HCT116 (cell line): ENCODE measurements at regions not wholly inside any gene's neighbourhood (a gene's known extent, or its start where the extent isn't known, plus 50 kb on each side); places are given as distances from the start of the nearest gene placed in this dataset.

Experiments used
- ATAC-seq: fragments of 200-7000 bp; cut with Tn5 transposase; 2 replicates; pipeline ENCODE4 v1.9.1; 2020; ENCODE audit warnings: mild to moderate bottlenecking, moderate library complexity
- BruUV-seq: library from RNA; stranded (reverse); fragments of 400-500 nt; replicated peaks from 2 replicates; lab custom pipeline; 2021; lab: Mats Ljungman, UMichigan
- CTCF ChIA-PET: fragments of 300-600 bp; sonication (Branson Sonifier 250); formaldehyde crosslinking; loops from one replicate; lab custom pipeline; 2021; ENCODE audit warnings: antibody characterized with exemption; lab: Charles Lee
- POLR2A ChIA-PET: fragments of 300-600, 350-600 bp; sonication (Branson Sonifier 250); formaldehyde crosslinking; loops from one replicate; lab custom pipeline; 2021; ENCODE audit warnings: antibody characterized with exemption; lab: Charles Lee
- RAD21 ChIA-PET, 2 experiments: fragments of 300-600 bp; sonication (Branson Sonifier 250); formaldehyde crosslinking; loops; one replicate each; lab custom pipeline; 2023; ENCODE audit warnings: low total read pairs in 2 of 2; ENCODE audit not compliant: uncharacterized antibody in 2 of 2, unreplicated experiment in 2 of 2, low non-redundant PET in 1 of 2; lab: Charles Lee
- DNase-seq: peaks from one replicate; pipeline ENCODE4 v3.0.0-alpha.2; 2010; ENCODE audit warnings: low read depth, low spot score
- H2AFZ ChIP-seq: fragments of 200-600 bp; shearing (Covaris generic), sonication (generic); 2 replicates; pipeline ENCODE4 v1.6.1; 2017; ENCODE audit warnings: low read depth, mixed run types, mixed read lengths, antibody characterized with exemption, low read length; ENCODE audit not compliant: poor library complexity, severe bottlenecking
- H3K27ac ChIP-seq: 2 replicates; pipeline ENCODE4 v1.5.1; 2012; ENCODE audit warnings: low read depth, low read length
- H3K27me3 ChIP-seq: fragments of 200-600 bp; sonication (generic); 2 replicates; pipeline ENCODE4 v1.6.1; 2016; ENCODE audit warnings: mixed run types, low read length, mixed read lengths; ENCODE audit not compliant: insufficient read depth
- H3K36me3 ChIP-seq, 2 experiments: fragments of 200-500 bp in 1 of 2; fragments of 200-600 bp in 1 of 2; sonication (Bioruptor generic) in 1 of 2; sonication (generic) in 1 of 2; 2 replicates each; pipeline versions ENCODE4 v1.5.1 to v1.6.1; 2014 to 2016; ENCODE audit warnings: low read length in 2 of 2, inconsistent platforms in 1 of 2, mixed read lengths in 1 of 2, mixed run types in 1 of 2; ENCODE audit not compliant: insufficient read depth in 2 of 2, control insufficient read depth in 1 of 2
- H3K4me1 ChIP-seq, 2 experiments: fragments of 200-600 bp in 1 of 2; sonication (generic) in 1 of 2; 2 replicates each; pipeline versions ENCODE4 v1.5.1 to v1.6.1; 2012 to 2017; ENCODE audit warnings: low read length in 2 of 2, inconsistent platforms in 1 of 2, mild to moderate bottlenecking in 1 of 2, mixed read lengths in 1 of 2, mixed run types in 1 of 2, moderate library complexity in 1 of 2; ENCODE audit not compliant: insufficient read depth in 2 of 2, control insufficient read depth in 1 of 2
- H3K4me2 ChIP-seq: fragments of 200-600 bp; sonication (generic); 2 replicates; pipeline ENCODE4 v1.6.1; 2017; ENCODE audit warnings: mixed run types, low read length, mixed read lengths
- H3K4me3 ChIP-seq, 2 experiments: fragments of 200-600 bp in 1 of 2; sonication (generic) in 1 of 2; replicated peaks in 1 of 2; 2 replicates each; pipeline ENCODE4 v1.5.1; 2011 to 2016; ENCODE audit warnings: low read length in 2 of 2, control low read depth in 1 of 2, low read depth in 1 of 2, mild to moderate bottlenecking in 1 of 2, mixed read lengths in 1 of 2, mixed run types in 1 of 2
- H3K79me2 ChIP-seq: fragments of 200-600 bp; sonication (generic); 2 replicates; pipeline ENCODE4 v1.6.1; 2017; ENCODE audit warnings: mild to moderate bottlenecking, mixed run types, low read length, moderate library complexity, mixed read lengths; ENCODE audit not compliant: insufficient read depth
- H3K9ac ChIP-seq: fragments of 200-600 bp; sonication (generic); 2 replicates; pipeline ENCODE4 v1.6.1; 2016; ENCODE audit warnings: low read length, mixed read lengths
- H3K9me2 ChIP-seq: fragments of 200-600 bp; sonication (generic), shearing (Covaris generic); 2 replicates; pipeline ENCODE4 v1.6.1; 2017; ENCODE audit warnings: mixed run types, mild to moderate bottlenecking, moderate library complexity; ENCODE audit not compliant: insufficient read depth
- H3K9me3 ChIP-seq, 2 experiments: fragments of 200-500 bp in 1 of 2; fragments of 200-600 bp in 1 of 2; sonication (Bioruptor generic) in 1 of 2; sonication (generic) in 1 of 2; 2 replicates each; pipeline ENCODE4 v1.6.1; 2014 to 2017; ENCODE audit warnings: low read length in 2 of 2, mixed read lengths in 2 of 2, inconsistent platforms in 1 of 2, low read depth in 1 of 2, mild to moderate bottlenecking in 1 of 2, mixed run types in 1 of 2, moderate library complexity in 1 of 2; ENCODE audit not compliant: control insufficient read depth in 1 of 2, insufficient read depth in 1 of 2
- H4K20me1 ChIP-seq: fragments of 200-600 bp; sonication (generic), shearing (Covaris generic); 2 replicates; pipeline ENCODE4 v1.6.1; 2017; ENCODE audit warnings: mixed run types, mild to moderate bottlenecking, moderate library complexity; ENCODE audit not compliant: insufficient read depth
- ATF3 ChIP-seq: IDR thresholded peaks from 2 replicates; pipeline ENCODE4 v1.6.1; 2012
- CBX3 ChIP-seq: IDR thresholded peaks from 2 replicates; pipeline ENCODE4 v1.6.1; 2012; ENCODE audit warnings: low read depth
- CEBPB ChIP-seq: IDR thresholded peaks from 2 replicates; pipeline ENCODE4 v1.6.1; 2012; ENCODE audit warnings: low read depth
- ELF1 ChIP-seq: IDR thresholded peaks from 2 replicates; pipeline ENCODE4 v1.6.1; 2012; ENCODE audit warnings: low read depth, borderline replicate concordance
- EZH2 ChIP-seq: fragments of 200-600 bp; sonication (generic); IDR thresholded peaks from 2 replicates; pipeline ENCODE4 v1.6.1; 2017; ENCODE audit warnings: antibody characterized with exemption, mixed run types
- EZH2phosphoT487 ChIP-seq: fragments of 200-600 bp; IDR thresholded peaks from 2 replicates; pipeline ENCODE4 v1.6.1; 2018; ENCODE audit warnings: antibody characterized with exemption, borderline replicate concordance
- FOSL1 ChIP-seq: IDR thresholded peaks from 2 replicates; pipeline ENCODE4 v1.6.1; 2012; ENCODE audit warnings: low read depth
- POLR2A ChIP-seq: IDR thresholded peaks from 2 replicates; pipeline ENCODE4 v1.7.0; 2011; ENCODE audit warnings: borderline replicate concordance; ENCODE audit not compliant: insufficient read depth, insufficient read length; ENCODE audit errors: extremely low read depth
- POLR2AphosphoS5 ChIP-seq: IDR thresholded peaks from 2 replicates; pipeline ENCODE4 v1.6.1; 2011; ENCODE audit warnings: mild to moderate bottlenecking, low read depth, low read length, moderate library complexity
- SRF ChIP-seq: IDR thresholded peaks from 2 replicates; pipeline ENCODE4 v1.6.1; 2012; ENCODE audit warnings: low read depth
- intact Hi-C: fragments of 100-400 bp; cut with micrococcal nuclease; formaldehyde crosslinking; loops from 2 replicates; pipeline ENCODE4 v1.10.0; 2022
- TF ChIP-seq, protein P1 (sequence below): IDR thresholded peaks from 2 replicates; pipeline ENCODE4 v1.6.1; 2012; ENCODE audit warnings: low read depth

DNA sequence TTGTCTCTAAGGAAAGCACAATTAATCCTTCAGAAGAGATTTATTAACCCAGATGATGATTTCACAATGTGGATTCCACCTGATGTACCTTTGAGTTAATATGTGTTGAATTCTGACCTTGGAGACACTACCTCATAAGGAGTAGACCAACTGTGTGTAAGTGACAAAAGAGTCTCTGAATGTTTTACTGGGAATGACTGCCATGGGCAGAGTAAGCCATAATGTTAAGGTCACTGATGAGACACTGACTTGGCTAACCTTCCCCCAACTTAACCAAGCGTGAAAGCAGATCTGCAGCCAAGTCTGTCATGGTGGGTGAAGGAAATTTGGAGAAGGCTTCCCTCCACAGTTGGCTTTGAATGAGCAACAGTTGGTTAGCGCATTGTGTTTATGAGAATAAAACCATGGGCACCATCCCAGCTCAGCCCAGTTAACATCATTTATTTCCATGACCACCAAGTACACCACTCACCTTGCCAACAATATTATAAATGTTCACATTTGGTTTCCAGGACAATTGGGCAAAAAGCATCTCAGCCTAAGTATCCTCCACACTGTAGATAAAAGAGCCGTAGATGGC lies 618.5 kb downstream of the KCNJ2 start:
- no TSS peak for BruUV-seq
- Histone ChIP-seq H3K36me3 (no peaks in the 10 kb centered on the region), H3K9me3 (no peaks in the 10 kb centered on the region), H2AFZ (no peak overlapping the region), H3K79me2 (no peaks in the 10 kb centered on the region), H3K4me2 (no peak overlapping the region), H3K9ac (no peak overlapping the region), H4K20me1 (no peaks in the 10 kb centered on the region), H3K27ac (no peak overlapping the region), H3K4me1 (no peaks in the 10 kb centered on the region), H3K4me3 (no peak overlapping the region), H3K27me3 (no peaks in the 10 kb centered on the region), H3K9me2 (no peaks in the 10 kb centered on the region)
- ChIA-PET POLR2A (no interaction called here), RAD21 (no interaction called here), CTCF (no interaction called here)
- intact Hi-C loops, result no loop called here
- TF ChIP-seq SRF (no peak), POLR2A (no peak), CBX3 (no peak), EZH2phosphoT487 (no peak), CEBPB (no peak), EZH2 (no peak), FOSL1 (no peak), ATF3 (no peak), POLR2AphosphoS5 (no peak), ELF1 (no peak)
- TF ChIP-seq, protein P1, sequence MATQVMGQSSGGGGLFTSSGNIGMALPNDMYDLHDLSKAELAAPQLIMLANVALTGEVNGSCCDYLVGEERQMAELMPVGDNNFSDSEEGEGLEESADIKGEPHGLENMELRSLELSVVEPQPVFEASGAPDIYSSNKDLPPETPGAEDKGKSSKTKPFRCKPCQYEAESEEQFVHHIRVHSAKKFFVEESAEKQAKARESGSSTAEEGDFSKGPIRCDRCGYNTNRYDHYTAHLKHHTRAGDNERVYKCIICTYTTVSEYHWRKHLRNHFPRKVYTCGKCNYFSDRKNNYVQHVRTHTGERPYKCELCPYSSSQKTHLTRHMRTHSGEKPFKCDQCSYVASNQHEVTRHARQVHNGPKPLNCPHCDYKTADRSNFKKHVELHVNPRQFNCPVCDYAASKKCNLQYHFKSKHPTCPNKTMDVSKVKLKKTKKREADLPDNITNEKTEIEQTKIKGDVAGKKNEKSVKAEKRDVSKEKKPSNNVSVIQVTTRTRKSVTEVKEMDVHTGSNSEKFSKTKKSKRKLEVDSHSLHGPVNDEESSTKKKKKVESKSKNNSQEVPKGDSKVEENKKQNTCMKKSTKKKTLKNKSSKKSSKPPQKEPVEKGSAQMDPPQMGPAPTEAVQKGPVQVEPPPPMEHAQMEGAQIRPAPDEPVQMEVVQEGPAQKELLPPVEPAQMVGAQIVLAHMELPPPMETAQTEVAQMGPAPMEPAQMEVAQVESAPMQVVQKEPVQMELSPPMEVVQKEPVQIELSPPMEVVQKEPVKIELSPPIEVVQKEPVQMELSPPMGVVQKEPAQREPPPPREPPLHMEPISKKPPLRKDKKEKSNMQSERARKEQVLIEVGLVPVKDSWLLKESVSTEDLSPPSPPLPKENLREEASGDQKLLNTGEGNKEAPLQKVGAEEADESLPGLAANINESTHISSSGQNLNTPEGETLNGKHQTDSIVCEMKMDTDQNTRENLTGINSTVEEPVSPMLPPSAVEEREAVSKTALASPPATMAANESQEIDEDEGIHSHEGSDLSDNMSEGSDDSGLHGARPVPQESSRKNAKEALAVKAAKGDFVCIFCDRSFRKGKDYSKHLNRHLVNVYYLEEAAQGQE, result no peak
- no peak for DNase-seq
- ATAC-seq, result no peak
